GM19035 (cell line): ENCODE measurements at regions not wholly inside any gene's neighbourhood (a gene's known extent, or its start where the extent isn't known, plus 50 kb on each side); places are given as distances from the start of the nearest gene placed in this dataset.

ENCODE experiments used
- ATAC-seq: cut with Tn5 transposase; IDR thresholded peaks from one replicate; pipeline ENCODE4 v1.9.1; 2021; ENCODE audit not compliant: unreplicated experiment

GRCh38 chr17:65446043-65446442, 115.4 kb downstream of the AXIN2 start:
- no peak for ATAC-seq

- ATAC-seq = no peak
These were observed 117.4 kb downstream of the AXIN2 start for GRCh38 chr17:65444049-65444448.

- ATAC-seq = no peak
These were observed 118.8 kb downstream of the AXIN2 start for GRCh38 chr17:65442691-65443090.

- no peak for ATAC-seq
These were observed 119.2 kb downstream of the AXIN2 start for GRCh38 chr17:65442250-65442649.

- ATAC-seq = no peak
These were observed 120.3 kb downstream of the AXIN2 start for GRCh38 chr17:65441053-65441605.

GRCh38 chr17:65438708-65439294, 122.6 kb downstream of the AXIN2 start:
- no peak for ATAC-seq

- ATAC-seq = no peak
These were observed 123.3 kb downstream of the AXIN2 start for GRCh38 chr17:65438173-65438572.

GRCh38 chr17:65436871-65437270, 124.6 kb downstream of the AXIN2 start:
- ATAC-seq = no peak

GRCh38 chr17:65434878-65435277, 126.6 kb downstream of the AXIN2 start:
- no peak for ATAC-seq

GRCh38 chr17:65434251-65434650, 127.2 kb downstream of the AXIN2 start:
- ATAC-seq = no peak

GRCh38 chr17:65433592-65433991, 127.9 kb downstream of the AXIN2 start:
- no peak for ATAC-seq

GRCh38 chr17:65433157-65433556, 128.3 kb downstream of the AXIN2 start:
- no peak for ATAC-seq

GRCh38 chr17:65431116-65431515, 130.3 kb downstream of the AXIN2 start:
- no peak for ATAC-seq

- ATAC-seq = no peak
These were observed 131.1 kb downstream of the AXIN2 start for GRCh38 chr17:65430209-65430833.

GRCh38 chr17:65423346-65424140, 137.9 kb downstream of the AXIN2 start:
- ATAC-seq = no peak

- ATAC-seq = no peak
These were observed 142.8 kb downstream of the AXIN2 start for GRCh38 chr17:65418622-65419021.

- ATAC-seq = no peak
These were observed 143.8 kb downstream of the AXIN2 start for GRCh38 chr17:65417406-65418221.

GRCh38 chr17:65415991-65416390, 145.5 kb downstream of the AXIN2 start:
- ATAC-seq = no peak

- ATAC-seq = no peak
These were observed 148.1 kb downstream of the AXIN2 start for GRCh38 chr17:65413390-65413789.

GRCh38 chr17:65409381-65409780, 152.1 kb downstream of the AXIN2 start:
- no peak for ATAC-seq

GRCh38 chr17:65408050-65408449, 153.4 kb downstream of the AXIN2 start:
- ATAC-seq = no peak
